ENCODE measurements at regions not wholly inside any gene's neighbourhood (a gene's known extent, or its start where the extent isn't known, plus 50 kb on each side); places are given as distances from the start of the nearest gene placed in this dataset.

- Histone ChIP-seq H3K9ac (ENCODE audit: insufficient read depth in 1 of 2, low read length in 2 of 2) (no peak overlapping the region), H3K36me3 (ENCODE audit: control insufficient read depth in 4 of 4, insufficient read depth in 4 of 4, low read length in 4 of 4) (no peaks in the 10 kb centered on the region), H3K4me3 (no peak overlapping the region), H3K4me1 (ENCODE audit: control insufficient read depth in 5 of 5, insufficient read depth in 5 of 5, low read length in 5 of 5) (peaks cover 0 to 5% (median 0%) of the 10 kb centered on the region in 5 donors), H3K9me3 (ENCODE audit: control insufficient read depth in 4 of 4, insufficient read depth in 3 of 4, low read length in 3 of 4) (peaks cover 0 to under 1% (median 0%) of the 10 kb centered on the region in 4 donors), H3K27ac (ENCODE audit: low read depth in 1 of 2, low read length in 1 of 2) (no peak overlapping the region), H3K27me3 (ENCODE audit: control insufficient read depth in 3 of 3, insufficient read depth in 3 of 3, low read length in 2 of 3) (no peaks in the 10 kb centered on the region)
- no peak for DNase-seq
- TF ChIP-seq, protein P1, sequence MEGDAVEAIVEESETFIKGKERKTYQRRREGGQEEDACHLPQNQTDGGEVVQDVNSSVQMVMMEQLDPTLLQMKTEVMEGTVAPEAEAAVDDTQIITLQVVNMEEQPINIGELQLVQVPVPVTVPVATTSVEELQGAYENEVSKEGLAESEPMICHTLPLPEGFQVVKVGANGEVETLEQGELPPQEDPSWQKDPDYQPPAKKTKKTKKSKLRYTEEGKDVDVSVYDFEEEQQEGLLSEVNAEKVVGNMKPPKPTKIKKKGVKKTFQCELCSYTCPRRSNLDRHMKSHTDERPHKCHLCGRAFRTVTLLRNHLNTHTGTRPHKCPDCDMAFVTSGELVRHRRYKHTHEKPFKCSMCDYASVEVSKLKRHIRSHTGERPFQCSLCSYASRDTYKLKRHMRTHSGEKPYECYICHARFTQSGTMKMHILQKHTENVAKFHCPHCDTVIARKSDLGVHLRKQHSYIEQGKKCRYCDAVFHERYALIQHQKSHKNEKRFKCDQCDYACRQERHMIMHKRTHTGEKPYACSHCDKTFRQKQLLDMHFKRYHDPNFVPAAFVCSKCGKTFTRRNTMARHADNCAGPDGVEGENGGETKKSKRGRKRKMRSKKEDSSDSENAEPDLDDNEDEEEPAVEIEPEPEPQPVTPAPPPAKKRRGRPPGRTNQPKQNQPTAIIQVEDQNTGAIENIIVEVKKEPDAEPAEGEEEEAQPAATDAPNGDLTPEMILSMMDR (IDR thresholded peaks at IDR 0.05; ENCODE audit: control extremely low read depth, extremely low read depth) = no peak
- ATAC-seq (ENCODE audit: insufficient read depth, low FRiP score) = no peak
- WGBS, 2 donors = 95% methylated on average over 4 of the region's 4 CpGs
Observed at GRCh38 chr2:16255120-16255519, 314.8 kb downstream of the MYCN start.

DNA sequence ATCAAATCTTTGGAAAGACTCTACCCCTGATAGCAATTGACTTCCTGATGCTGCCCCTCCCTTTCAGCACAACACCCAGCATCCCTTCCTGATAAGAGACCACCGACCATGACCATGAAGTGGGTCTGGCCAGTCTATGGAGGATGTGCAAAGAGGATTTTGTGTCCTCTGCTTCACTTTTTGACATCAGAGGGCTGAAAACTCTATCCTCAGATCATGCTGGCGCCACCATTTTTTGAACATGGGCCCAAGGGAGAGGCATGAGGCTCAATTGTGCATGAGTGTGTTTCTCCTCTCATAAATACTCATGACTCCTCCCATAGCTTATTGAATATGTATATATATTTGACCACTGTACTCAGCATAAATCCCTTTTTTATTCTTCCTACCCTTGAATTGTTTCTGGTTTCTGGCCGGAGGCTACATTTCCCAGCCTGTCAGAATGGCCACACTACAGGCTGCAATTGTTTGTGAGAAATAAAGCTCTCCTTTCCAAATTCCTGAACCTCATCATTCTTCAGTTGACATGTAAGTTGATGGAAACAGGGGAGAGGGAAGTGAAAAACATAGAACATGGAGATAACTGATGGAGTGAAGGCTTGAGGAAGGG, 314.1 kb downstream of the MYCN start:
- no peak for DNase-seq
- H3K27ac ChIP-seq (ENCODE audit: low read depth in 1 of 2, low read length in 1 of 2) = no peak overlapping the region
- 58 to 90% methylated on average over 3 of the region's 3 CpGs for WGBS, 2 donors
- TF ChIP-seq, protein P1 (IDR thresholded peaks at IDR 0.05; ENCODE audit: control extremely low read depth, extremely low read depth) = no peak
- H3K9ac ChIP-seq (ENCODE audit: insufficient read depth in 1 of 2, low read length in 2 of 2) = no peak overlapping the region
- ATAC-seq (ENCODE audit: insufficient read depth, low FRiP score) = no peak
- peaks cover 0 to 5% (median 0%) of the 10 kb centered on the region in 5 donors for H3K4me1 ChIP-seq (ENCODE audit: control insufficient read depth in 5 of 5, insufficient read depth in 5 of 5, low read length in 5 of 5)
- H3K9me3 ChIP-seq (ENCODE audit: control insufficient read depth in 4 of 4, insufficient read depth in 3 of 4, low read length in 3 of 4) = no peaks in the 10 kb centered on the region
- H3K4me3 ChIP-seq = no peak overlapping the region
- H3K36me3 ChIP-seq (ENCODE audit: control insufficient read depth in 4 of 4, insufficient read depth in 4 of 4, low read length in 4 of 4) = no peaks in the 10 kb centered on the region
- H3K27me3 ChIP-seq (ENCODE audit: control insufficient read depth in 3 of 3, insufficient read depth in 3 of 3, low read length in 2 of 3) = no peaks in the 10 kb centered on the region

- Histone ChIP-seq H3K36me3 (ENCODE audit: control insufficient read depth in 4 of 4, insufficient read depth in 4 of 4, low read length in 4 of 4) (no peaks in the 10 kb centered on the region), H3K9me3 (ENCODE audit: control insufficient read depth in 4 of 4, insufficient read depth in 3 of 4, low read length in 3 of 4) (no peaks in the 10 kb centered on the region), H3K4me1 (ENCODE audit: control insufficient read depth in 5 of 5, insufficient read depth in 5 of 5, low read length in 5 of 5) (peaks cover 0 to 12% (median 0%) of the 10 kb centered on the region in 5 donors), H3K27me3 (ENCODE audit: control insufficient read depth in 3 of 3, insufficient read depth in 3 of 3, low read length in 2 of 3) (peaks cover 0 to 4% (median 0%) of the 10 kb centered on the region in 3 donors), H3K9ac (ENCODE audit: insufficient read depth in 1 of 2, low read length in 2 of 2) (no peak overlapping the region), H3K4me3 (no peak overlapping the region), H3K27ac (ENCODE audit: low read depth in 1 of 2, low read length in 1 of 2) (no peak overlapping the region)
- no peak for DNase-seq
- TF ChIP-seq, protein P1 (IDR thresholded peaks at IDR 0.05; ENCODE audit: control extremely low read depth, extremely low read depth) = no peak
- ATAC-seq (ENCODE audit: insufficient read depth, low FRiP score) = no peak
- 88 to 89% methylated on average over 3 of the region's 3 CpGs for WGBS, 2 donors
Observed at GRCh38 chr2:16253291-16253690, 312.9 kb downstream of the MYCN start.

- H3K9ac ChIP-seq (ENCODE audit: insufficient read depth in 1 of 2, low read length in 2 of 2) = no peak overlapping the region
- H3K4me3 ChIP-seq = no peak overlapping the region
- TF ChIP-seq, protein P1 (IDR thresholded peaks at IDR 0.05; ENCODE audit: control extremely low read depth, extremely low read depth) = no peak
- 73 to 79% methylated on average over 1 of the region's 1 CpG for WGBS, 2 donors
- ATAC-seq (ENCODE audit: insufficient read depth, low FRiP score) (no peak), DNase-seq (no peak)
- no peak overlapping the region for H3K27ac ChIP-seq (ENCODE audit: low read depth in 1 of 2, low read length in 1 of 2)
- H3K27me3 ChIP-seq (ENCODE audit: control insufficient read depth in 3 of 3, insufficient read depth in 3 of 3, low read length in 2 of 3) = peaks cover 0 to 4% (median 0%) of the 10 kb centered on the region in 3 donors
- H3K36me3 ChIP-seq (ENCODE audit: control insufficient read depth in 4 of 4, insufficient read depth in 4 of 4, low read length in 4 of 4) = no peaks in the 10 kb centered on the region
- peaks cover 0 to 13% (median 0%) of the 10 kb centered on the region in 5 donors for H3K4me1 ChIP-seq (ENCODE audit: control insufficient read depth in 5 of 5, insufficient read depth in 5 of 5, low read length in 5 of 5)
- H3K9me3 ChIP-seq (ENCODE audit: control insufficient read depth in 4 of 4, insufficient read depth in 3 of 4, low read length in 3 of 4) = no peaks in the 10 kb centered on the region
Observed at GRCh38 chr2:16252891-16253290, 312.5 kb downstream of the MYCN start.
